ENCODE measurements at regions not wholly inside any gene's neighbourhood (a gene's known extent, or its start where the extent isn't known, plus 50 kb on each side); places are given as distances from the start of the nearest gene placed in this dataset.

DNA sequence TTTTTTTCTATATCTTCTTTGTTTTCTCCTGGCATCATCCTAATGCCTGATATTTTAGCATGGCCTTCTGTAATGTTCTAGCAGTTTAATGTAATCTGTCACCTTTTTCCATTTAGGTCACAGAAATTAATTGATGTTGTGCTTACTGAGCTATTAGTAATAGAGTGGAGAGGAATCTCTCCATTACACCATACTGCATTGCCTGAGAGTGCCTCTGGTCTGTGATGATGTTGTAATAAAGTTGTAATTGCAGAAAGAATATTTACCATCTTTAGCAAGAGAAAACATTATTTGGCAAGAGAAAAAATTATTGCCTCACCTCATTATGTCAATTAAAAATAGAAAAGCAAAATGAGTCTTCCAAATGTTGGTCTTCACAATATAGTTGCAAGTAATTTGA, 213.2 kb downstream of the KCNJ3 start:
- DNase-seq (no peak), ATAC-seq (no peak)
- no peaks in the 10 kb centered on the region for H3K27me3 Mint-ChIP-seq
- ChIA-PET POLR2A (no interaction called here), CTCF (no interaction called here)
- TF ChIP-seq, protein P1, sequence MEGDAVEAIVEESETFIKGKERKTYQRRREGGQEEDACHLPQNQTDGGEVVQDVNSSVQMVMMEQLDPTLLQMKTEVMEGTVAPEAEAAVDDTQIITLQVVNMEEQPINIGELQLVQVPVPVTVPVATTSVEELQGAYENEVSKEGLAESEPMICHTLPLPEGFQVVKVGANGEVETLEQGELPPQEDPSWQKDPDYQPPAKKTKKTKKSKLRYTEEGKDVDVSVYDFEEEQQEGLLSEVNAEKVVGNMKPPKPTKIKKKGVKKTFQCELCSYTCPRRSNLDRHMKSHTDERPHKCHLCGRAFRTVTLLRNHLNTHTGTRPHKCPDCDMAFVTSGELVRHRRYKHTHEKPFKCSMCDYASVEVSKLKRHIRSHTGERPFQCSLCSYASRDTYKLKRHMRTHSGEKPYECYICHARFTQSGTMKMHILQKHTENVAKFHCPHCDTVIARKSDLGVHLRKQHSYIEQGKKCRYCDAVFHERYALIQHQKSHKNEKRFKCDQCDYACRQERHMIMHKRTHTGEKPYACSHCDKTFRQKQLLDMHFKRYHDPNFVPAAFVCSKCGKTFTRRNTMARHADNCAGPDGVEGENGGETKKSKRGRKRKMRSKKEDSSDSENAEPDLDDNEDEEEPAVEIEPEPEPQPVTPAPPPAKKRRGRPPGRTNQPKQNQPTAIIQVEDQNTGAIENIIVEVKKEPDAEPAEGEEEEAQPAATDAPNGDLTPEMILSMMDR (IDR thresholded peaks at IDR 0.05), result no peak
- H3K9me3 Mint-ChIP-seq, result no peaks in the 10 kb centered on the region
- no peaks in the 10 kb centered on the region for H3K36me3 Mint-ChIP-seq (ENCODE audit: low read depth)
- intact Hi-C loops (cut with micrococcal nuclease), result no loop called here
- H3K4me1 Mint-ChIP-seq (ENCODE audit: low read depth), result no peaks in the 10 kb centered on the region
- H3K4me3 Mint-ChIP-seq, result no peak overlapping the region
- no peak overlapping the region for H3K27ac Mint-ChIP-seq

DNA sequence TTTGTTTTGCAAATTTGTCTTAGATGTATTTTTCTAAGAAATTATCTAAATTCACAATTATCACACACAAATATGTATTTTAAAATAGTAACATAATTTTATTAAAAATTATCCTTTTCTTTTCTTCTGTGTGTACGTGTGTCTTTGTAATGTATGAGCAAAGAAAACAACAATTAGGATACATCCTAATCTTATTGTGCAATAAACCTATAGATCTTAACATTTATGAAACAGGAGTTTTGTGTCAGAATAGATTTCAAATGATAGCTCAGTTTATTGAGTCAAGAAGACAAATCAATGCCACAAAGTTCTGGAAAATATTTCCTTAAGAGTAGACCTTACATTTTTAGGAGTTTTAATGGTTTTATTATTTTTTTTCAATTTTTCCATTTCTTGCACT, 212.2 kb downstream of the KCNJ3 start:
- intact Hi-C loops (cut with micrococcal nuclease), result no loop called here
- H3K27me3 Mint-ChIP-seq, result no peaks in the 10 kb centered on the region
- ChIA-PET CTCF (no interaction called here), POLR2A (no interaction called here)
- H3K27ac Mint-ChIP-seq, result no peak overlapping the region
- TF ChIP-seq, protein P1 (IDR thresholded peaks at IDR 0.05), result no peak
- ATAC-seq (no peak), DNase-seq (no peak)
- H3K4me3 Mint-ChIP-seq, result no peak overlapping the region
- no peaks in the 10 kb centered on the region for H3K36me3 Mint-ChIP-seq (ENCODE audit: low read depth)
- H3K9me3 Mint-ChIP-seq, result no peaks in the 10 kb centered on the region
- H3K4me1 Mint-ChIP-seq (ENCODE audit: low read depth), result no peaks in the 10 kb centered on the region

DNA sequence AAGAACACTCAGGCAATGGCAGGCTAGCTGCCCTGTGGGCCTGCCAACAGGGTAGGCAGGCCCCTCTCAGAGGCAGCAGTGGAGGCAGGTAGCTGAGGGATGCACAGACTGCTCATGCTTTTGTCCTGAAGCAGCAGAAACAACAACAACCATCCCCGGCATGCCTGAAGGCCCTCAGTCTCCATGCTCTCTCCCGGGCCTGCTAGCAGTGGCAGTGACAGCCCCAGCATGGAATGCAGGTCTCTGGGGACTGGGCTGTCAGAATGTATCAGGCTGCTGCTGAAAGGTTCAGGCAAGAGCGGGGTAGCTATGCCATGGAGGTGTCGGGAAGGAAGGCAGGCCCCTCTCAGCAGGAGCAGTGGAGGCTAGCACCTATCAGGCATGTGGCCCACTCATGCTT, 209.8 kb downstream of the KCNJ3 start:
- H3K36me3 Mint-ChIP-seq (ENCODE audit: low read depth), result no peaks in the 10 kb centered on the region
- no peak overlapping the region for H3K4me3 Mint-ChIP-seq
- TF ChIP-seq, protein P1 (IDR thresholded peaks at IDR 0.05), result no peak
- no peak for DNase-seq
- no peaks in the 10 kb centered on the region for H3K27me3 Mint-ChIP-seq
- POLR2A ChIA-PET, result no interaction called here
- peaks cover 4% of the 10 kb centered on the region for H3K9me3 Mint-ChIP-seq
- CTCF ChIA-PET, result no interaction called here
- intact Hi-C loops (cut with micrococcal nuclease), result no loop called here
- no peaks in the 10 kb centered on the region for H3K4me1 Mint-ChIP-seq (ENCODE audit: low read depth)
- ATAC-seq, result no peak
- no peak overlapping the region for H3K27ac Mint-ChIP-seq
